HCT116 (cell line): ENCODE measurements at regions not wholly inside any gene's neighbourhood (a gene's known extent, or its start where the extent isn't known, plus 50 kb on each side); places are given as distances from the start of the nearest gene placed in this dataset.

Source experiments
- ATAC-seq: fragments of 200-7000 bp; cut with Tn5 transposase; 2 replicates; pipeline ENCODE4 v1.9.1; 2020; ENCODE audit warnings: mild to moderate bottlenecking, moderate library complexity
- BruUV-seq: library from RNA; stranded (reverse); fragments of 400-500 nt; replicated peaks from 2 replicates; lab custom pipeline; 2021; lab: Mats Ljungman, UMichigan
- CTCF ChIA-PET: fragments of 300-600 bp; sonication (Branson Sonifier 250); formaldehyde crosslinking; loops from one replicate; lab custom pipeline; 2021; ENCODE audit warnings: antibody characterized with exemption; lab: Charles Lee
- POLR2A ChIA-PET: fragments of 300-600, 350-600 bp; sonication (Branson Sonifier 250); formaldehyde crosslinking; loops from one replicate; lab custom pipeline; 2021; ENCODE audit warnings: antibody characterized with exemption; lab: Charles Lee
- RAD21 ChIA-PET, 2 experiments: fragments of 300-600 bp; sonication (Branson Sonifier 250); formaldehyde crosslinking; loops; one replicate each; lab custom pipeline; 2023; ENCODE audit warnings: low total read pairs in 2 of 2; ENCODE audit not compliant: uncharacterized antibody in 2 of 2, unreplicated experiment in 2 of 2, low non-redundant PET in 1 of 2; lab: Charles Lee
- DNase-seq: peaks from one replicate; pipeline ENCODE4 v3.0.0-alpha.2; 2010; ENCODE audit warnings: low read depth, low spot score
- H2AFZ ChIP-seq: fragments of 200-600 bp; shearing (Covaris generic), sonication (generic); 2 replicates; pipeline ENCODE4 v1.6.1; 2017; ENCODE audit warnings: low read depth, mixed run types, mixed read lengths, antibody characterized with exemption, low read length; ENCODE audit not compliant: poor library complexity, severe bottlenecking
- H3K27ac ChIP-seq: 2 replicates; pipeline ENCODE4 v1.5.1; 2012; ENCODE audit warnings: low read depth, low read length
- H3K27me3 ChIP-seq: fragments of 200-600 bp; sonication (generic); 2 replicates; pipeline ENCODE4 v1.6.1; 2016; ENCODE audit warnings: mixed run types, low read length, mixed read lengths; ENCODE audit not compliant: insufficient read depth
- H3K36me3 ChIP-seq, 2 experiments: fragments of 200-500 bp in 1 of 2; fragments of 200-600 bp in 1 of 2; sonication (Bioruptor generic) in 1 of 2; sonication (generic) in 1 of 2; 2 replicates each; pipeline versions ENCODE4 v1.5.1 to v1.6.1; 2014 to 2016; ENCODE audit warnings: low read length in 2 of 2, inconsistent platforms in 1 of 2, mixed read lengths in 1 of 2, mixed run types in 1 of 2; ENCODE audit not compliant: insufficient read depth in 2 of 2, control insufficient read depth in 1 of 2
- H3K4me1 ChIP-seq, 2 experiments: fragments of 200-600 bp in 1 of 2; sonication (generic) in 1 of 2; 2 replicates each; pipeline versions ENCODE4 v1.5.1 to v1.6.1; 2012 to 2017; ENCODE audit warnings: low read length in 2 of 2, inconsistent platforms in 1 of 2, mild to moderate bottlenecking in 1 of 2, mixed read lengths in 1 of 2, mixed run types in 1 of 2, moderate library complexity in 1 of 2; ENCODE audit not compliant: insufficient read depth in 2 of 2, control insufficient read depth in 1 of 2
- H3K4me2 ChIP-seq: fragments of 200-600 bp; sonication (generic); 2 replicates; pipeline ENCODE4 v1.6.1; 2017; ENCODE audit warnings: mixed run types, low read length, mixed read lengths
- H3K4me3 ChIP-seq, 2 experiments: fragments of 200-600 bp in 1 of 2; sonication (generic) in 1 of 2; replicated peaks in 1 of 2; 2 replicates each; pipeline ENCODE4 v1.5.1; 2011 to 2016; ENCODE audit warnings: low read length in 2 of 2, control low read depth in 1 of 2, low read depth in 1 of 2, mild to moderate bottlenecking in 1 of 2, mixed read lengths in 1 of 2, mixed run types in 1 of 2
- H3K79me2 ChIP-seq: fragments of 200-600 bp; sonication (generic); 2 replicates; pipeline ENCODE4 v1.6.1; 2017; ENCODE audit warnings: mild to moderate bottlenecking, mixed run types, low read length, moderate library complexity, mixed read lengths; ENCODE audit not compliant: insufficient read depth
- H3K9ac ChIP-seq: fragments of 200-600 bp; sonication (generic); 2 replicates; pipeline ENCODE4 v1.6.1; 2016; ENCODE audit warnings: low read length, mixed read lengths
- H3K9me2 ChIP-seq: fragments of 200-600 bp; sonication (generic), shearing (Covaris generic); 2 replicates; pipeline ENCODE4 v1.6.1; 2017; ENCODE audit warnings: mixed run types, mild to moderate bottlenecking, moderate library complexity; ENCODE audit not compliant: insufficient read depth
- H3K9me3 ChIP-seq, 2 experiments: fragments of 200-500 bp in 1 of 2; fragments of 200-600 bp in 1 of 2; sonication (Bioruptor generic) in 1 of 2; sonication (generic) in 1 of 2; 2 replicates each; pipeline ENCODE4 v1.6.1; 2014 to 2017; ENCODE audit warnings: low read length in 2 of 2, mixed read lengths in 2 of 2, inconsistent platforms in 1 of 2, low read depth in 1 of 2, mild to moderate bottlenecking in 1 of 2, mixed run types in 1 of 2, moderate library complexity in 1 of 2; ENCODE audit not compliant: control insufficient read depth in 1 of 2, insufficient read depth in 1 of 2
- H4K20me1 ChIP-seq: fragments of 200-600 bp; sonication (generic), shearing (Covaris generic); 2 replicates; pipeline ENCODE4 v1.6.1; 2017; ENCODE audit warnings: mixed run types, mild to moderate bottlenecking, moderate library complexity; ENCODE audit not compliant: insufficient read depth
- CTCF ChIP-seq, 3 experiments: fragments of 200-600 bp in 1 of 3; sonication (generic) in 1 of 3; IDR thresholded peaks in 2 of 3; conservative IDR thresholded peaks in 1 of 3; 2 replicates each; pipeline ENCODE4 v1.5.1; 2012 to 2017; ENCODE audit warnings: low read depth in 2 of 3, low read length in 2 of 3, antibody characterized with exemption in 1 of 3, borderline replicate concordance in 1 of 3, control low read depth in 1 of 3, mild to moderate bottlenecking in 1 of 3, mixed read lengths in 1 of 3, mixed run types in 1 of 3, moderate library complexity in 1 of 3; ENCODE audit not compliant: insufficient read depth in 1 of 3
- ELF1 ChIP-seq: IDR thresholded peaks from 2 replicates; pipeline ENCODE4 v1.6.1; 2012; ENCODE audit warnings: low read depth, borderline replicate concordance
- FOSL1 ChIP-seq: IDR thresholded peaks from 2 replicates; pipeline ENCODE4 v1.6.1; 2012; ENCODE audit warnings: low read depth
- JUND ChIP-seq: IDR thresholded peaks from 2 replicates; pipeline ENCODE4 v1.6.1; 2012
- POLR2A ChIP-seq: IDR thresholded peaks from 2 replicates; pipeline ENCODE4 v1.7.0; 2011; ENCODE audit warnings: borderline replicate concordance; ENCODE audit not compliant: insufficient read depth, insufficient read length; ENCODE audit errors: extremely low read depth
- POLR2AphosphoS5 ChIP-seq: IDR thresholded peaks from 2 replicates; pipeline ENCODE4 v1.6.1; 2011; ENCODE audit warnings: mild to moderate bottlenecking, low read depth, low read length, moderate library complexity
- SIN3A ChIP-seq: IDR thresholded peaks from 2 replicates; pipeline ENCODE4 v1.6.1; 2012; ENCODE audit warnings: low read depth
- SP1 ChIP-seq: IDR thresholded peaks from 2 replicates; pipeline ENCODE4 v1.6.1; 2012; ENCODE audit warnings: low read depth
- SRF ChIP-seq: IDR thresholded peaks from 2 replicates; pipeline ENCODE4 v1.6.1; 2012; ENCODE audit warnings: low read depth
- TCF7L2 ChIP-seq: IDR thresholded peaks from 2 replicates; pipeline ENCODE4 v1.7.0; 2011; ENCODE audit warnings: borderline replicate concordance, inconsistent platforms; ENCODE audit not compliant: insufficient read depth, insufficient read length; ENCODE audit errors: extremely low read depth
- ZNF274 ChIP-seq: fragments of 200-500 bp; sonication (Bioruptor generic); IDR thresholded peaks from 2 replicates; pipeline ENCODE4 v1.6.1; 2014; ENCODE audit warnings: mild to moderate bottlenecking, low read depth, low read length, inconsistent platforms
- intact Hi-C: fragments of 100-400 bp; cut with micrococcal nuclease; formaldehyde crosslinking; loops from 2 replicates; pipeline ENCODE4 v1.10.0; 2022
- TF ChIP-seq, protein P1 (sequence below): IDR thresholded peaks from 2 replicates; pipeline ENCODE4 v1.6.1; 2012; ENCODE audit warnings: low read depth
- TF ChIP-seq, protein P2 (sequence below): IDR thresholded peaks from 2 replicates; pipeline ENCODE4 v1.6.1; 2012
- TF ChIP-seq, protein P3 (sequence below): IDR thresholded peaks from 2 replicates; pipeline ENCODE4 v1.6.1; 2012

- RAD21 ChIA-PET: no interaction called here
- intact Hi-C loops: no loop called here
- CTCF ChIA-PET: no interaction called here
- Histone ChIP-seq H3K27me3 (no peaks in the 10 kb centered on the region), H3K27ac (no peak overlapping the region), H4K20me1 (no peaks in the 10 kb centered on the region; the same call in 1 of the 2 replicates), H3K4me2 (no peak overlapping the region), H3K4me3 (no peak overlapping the region), H3K4me1 (no peaks in the 10 kb centered on the region), H3K9me2 (no peaks in the 10 kb centered on the region), H3K36me3 (no peaks in the 10 kb centered on the region), H3K79me2 (no peaks in the 10 kb centered on the region), H3K9me3 (no peaks in the 10 kb centered on the region), H3K9ac (no peak overlapping the region), H2AFZ (no peak overlapping the region)
- DNase-seq (no peak), ATAC-seq (no peak)
- BruUV-seq: no TSS peak
- POLR2A ChIA-PET: no interaction called here
- TF ChIP-seq ZNF274 (no peak), TCF7L2 (no peak), POLR2AphosphoS5 (no peak), SP1 (no peak), JUND (no peak), SRF (no peak), POLR2A (no peak), FOSL1 (no peak), ELF1 (no peak), SIN3A (no peak), CTCF (IDR thresholded peaks at IDR 0.05 in 2 of 3, conservative IDR thresholded peaks at IDR 0.05 in 1 of 3; ENCODE audit: borderline replicate concordance in 1 of 3, insufficient read depth in 1 of 3, low read depth in 2 of 3, low read length in 2 of 3) (no peak)
- TF ChIP-seq, protein P1, sequence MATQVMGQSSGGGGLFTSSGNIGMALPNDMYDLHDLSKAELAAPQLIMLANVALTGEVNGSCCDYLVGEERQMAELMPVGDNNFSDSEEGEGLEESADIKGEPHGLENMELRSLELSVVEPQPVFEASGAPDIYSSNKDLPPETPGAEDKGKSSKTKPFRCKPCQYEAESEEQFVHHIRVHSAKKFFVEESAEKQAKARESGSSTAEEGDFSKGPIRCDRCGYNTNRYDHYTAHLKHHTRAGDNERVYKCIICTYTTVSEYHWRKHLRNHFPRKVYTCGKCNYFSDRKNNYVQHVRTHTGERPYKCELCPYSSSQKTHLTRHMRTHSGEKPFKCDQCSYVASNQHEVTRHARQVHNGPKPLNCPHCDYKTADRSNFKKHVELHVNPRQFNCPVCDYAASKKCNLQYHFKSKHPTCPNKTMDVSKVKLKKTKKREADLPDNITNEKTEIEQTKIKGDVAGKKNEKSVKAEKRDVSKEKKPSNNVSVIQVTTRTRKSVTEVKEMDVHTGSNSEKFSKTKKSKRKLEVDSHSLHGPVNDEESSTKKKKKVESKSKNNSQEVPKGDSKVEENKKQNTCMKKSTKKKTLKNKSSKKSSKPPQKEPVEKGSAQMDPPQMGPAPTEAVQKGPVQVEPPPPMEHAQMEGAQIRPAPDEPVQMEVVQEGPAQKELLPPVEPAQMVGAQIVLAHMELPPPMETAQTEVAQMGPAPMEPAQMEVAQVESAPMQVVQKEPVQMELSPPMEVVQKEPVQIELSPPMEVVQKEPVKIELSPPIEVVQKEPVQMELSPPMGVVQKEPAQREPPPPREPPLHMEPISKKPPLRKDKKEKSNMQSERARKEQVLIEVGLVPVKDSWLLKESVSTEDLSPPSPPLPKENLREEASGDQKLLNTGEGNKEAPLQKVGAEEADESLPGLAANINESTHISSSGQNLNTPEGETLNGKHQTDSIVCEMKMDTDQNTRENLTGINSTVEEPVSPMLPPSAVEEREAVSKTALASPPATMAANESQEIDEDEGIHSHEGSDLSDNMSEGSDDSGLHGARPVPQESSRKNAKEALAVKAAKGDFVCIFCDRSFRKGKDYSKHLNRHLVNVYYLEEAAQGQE: no peak
- TF ChIP-seq, protein P2, sequence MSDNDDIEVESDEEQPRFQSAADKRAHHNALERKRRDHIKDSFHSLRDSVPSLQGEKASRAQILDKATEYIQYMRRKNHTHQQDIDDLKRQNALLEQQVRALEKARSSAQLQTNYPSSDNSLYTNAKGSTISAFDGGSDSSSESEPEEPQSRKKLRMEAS: no peak
- TF ChIP-seq, protein P3, sequence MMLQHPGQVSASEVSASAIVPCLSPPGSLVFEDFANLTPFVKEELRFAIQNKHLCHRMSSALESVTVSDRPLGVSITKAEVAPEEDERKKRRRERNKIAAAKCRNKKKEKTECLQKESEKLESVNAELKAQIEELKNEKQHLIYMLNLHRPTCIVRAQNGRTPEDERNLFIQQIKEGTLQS: no peak
Measured at GRCh38 chr2:212628586-212628985, 90.0 kb upstream of the ERBB4 start.
